ENCODE measurements at regions not wholly inside any gene's neighbourhood (a gene's known extent, or its start where the extent isn't known, plus 50 kb on each side); places are given as distances from the start of the nearest gene placed in this dataset.
A peak's percentile ranks its signal among the peaks of the same experiment; 100 is the strongest.

- Mint-ChIP-seq H3K4me3 (no peak overlapping the region), H3K9me3 (peaks cover 0 to 2% of the 10 kb centered on the region in 2 donors), H3K36me3 (no peaks in the 10 kb centered on the region), H3K27me3 (peaks cover 0 to 6% of the 10 kb centered on the region in 2 donors), H3K27ac (no peak overlapping the region), H3K4me1 (no peaks in the 10 kb centered on the region)
- no peak for DNase-seq
- no peak for ATAC-seq (replicated peaks)
These were observed 787.6 kb downstream of the BRD1 start for GRCh38 chr22:49040111-49040510.

- Mint-ChIP-seq H3K4me1 (no peaks in the 10 kb centered on the region), H3K9me3 (peaks cover 0 to 2% of the 10 kb centered on the region in 2 donors), H3K36me3 (no peaks in the 10 kb centered on the region), H3K27me3 (peaks cover 0 to 4% of the 10 kb centered on the region in 2 donors), H3K27ac (no peak overlapping the region), H3K4me3 (no peak overlapping the region)
- DNase-seq, result no peak
- no peak for ATAC-seq (replicated peaks)
These were observed 788.0 kb downstream of the BRD1 start for GRCh38 chr22:49039625-49040024.

- peaks cover 0 to 10% of the 10 kb centered on the region in 2 donors for H3K27me3 Mint-ChIP-seq
- no peak overlapping the region for H3K4me3 Mint-ChIP-seq
- no peaks in the 10 kb centered on the region for H3K36me3 Mint-ChIP-seq
- H3K4me1 Mint-ChIP-seq, result no peaks in the 10 kb centered on the region
- peaks cover 0 to 2% of the 10 kb centered on the region in 2 donors for H3K9me3 Mint-ChIP-seq
- DNase-seq, result no peak
- H3K27ac Mint-ChIP-seq, result no peak overlapping the region
- no peak for ATAC-seq (replicated peaks)
These were observed 789.9 kb downstream of the BRD1 start for GRCh38 chr22:49037701-49038245.

GRCh38 chr22:49036513-49036912 lies 791.2 kb downstream of the BRD1 start:
- H3K36me3 Mint-ChIP-seq, result no peaks in the 10 kb centered on the region
- no peak overlapping the region for H3K4me3 Mint-ChIP-seq
- no peak overlapping the region for H3K27ac Mint-ChIP-seq
- no peak for DNase-seq
- H3K9me3 Mint-ChIP-seq, result peaks cover 0 to 2% of the 10 kb centered on the region in 2 donors
- H3K4me1 Mint-ChIP-seq, result no peaks in the 10 kb centered on the region
- peaks cover 6 to 18% of the 10 kb centered on the region in 2 donors for H3K27me3 Mint-ChIP-seq
- no peak for ATAC-seq (replicated peaks)

- ATAC-seq (replicated peaks) (no peak), DNase-seq (no peak)
- Mint-ChIP-seq H3K4me1 (no peaks in the 10 kb centered on the region), H3K4me3 (no peak overlapping the region), H3K27me3 (peaks cover 6 to 21% of the 10 kb centered on the region in 2 donors), H3K36me3 (no peaks in the 10 kb centered on the region), H3K27ac (no peak overlapping the region), H3K9me3 (peaks cover 0 to 2% of the 10 kb centered on the region in 2 donors)
These were observed 791.7 kb downstream of the BRD1 start for GRCh38 chr22:49035818-49036457.

- Mint-ChIP-seq H3K9me3 (peaks cover 0 to 2% of the 10 kb centered on the region in 2 donors), H3K4me3 (no peak overlapping the region), H3K4me1 (no peaks in the 10 kb centered on the region), H3K27ac (no peak overlapping the region), H3K36me3 (no peaks in the 10 kb centered on the region), H3K27me3 (peaks cover 6 to 24% of the 10 kb centered on the region in 2 donors)
- DNase-seq (no peak), ATAC-seq (replicated peaks) (no peak)
These were observed 792.5 kb downstream of the BRD1 start for GRCh38 chr22:49034836-49035817.

- Mint-ChIP-seq H3K9me3 (peaks cover 0 to 2% of the 10 kb centered on the region in 2 donors), H3K27ac (no peak overlapping the region), H3K36me3 (peaks cover 0 to 2% of the 10 kb centered on the region in 2 donors), H3K4me3 (no peak overlapping the region), H3K4me1 (no peaks in the 10 kb centered on the region), H3K27me3 (peaks cover 6 to 24% of the 10 kb centered on the region in 2 donors)
- no peak for ATAC-seq (replicated peaks)
- DNase-seq, result no peak
These were observed 794.1 kb downstream of the BRD1 start for GRCh38 chr22:49033616-49034015.

GRCh38 chr22:49032821-49033220 lies 794.9 kb downstream of the BRD1 start:
- Mint-ChIP-seq H3K4me3 (no peak overlapping the region), H3K4me1 (no peaks in the 10 kb centered on the region), H3K9me3 (peaks cover 0 to 2% of the 10 kb centered on the region in 2 donors), H3K36me3 (peaks cover 0 to 2% of the 10 kb centered on the region in 2 donors), H3K27ac (no peak overlapping the region), H3K27me3 (peaks cover 6 to 24% of the 10 kb centered on the region in 2 donors)
- DNase-seq (no peak), ATAC-seq (replicated peaks) (no peak)

- Mint-ChIP-seq H3K4me3 (no peak overlapping the region), H3K36me3 (peaks cover 0 to 2% of the 10 kb centered on the region in 2 donors), H3K27me3 (peaks cover 12 to 31% of the 10 kb centered on the region in 2 donors), H3K9me3 (no peaks in the 10 kb centered on the region), H3K27ac (peak overlapping the region; percentile 44), H3K4me1 (no peaks in the 10 kb centered on the region)
- DNase-seq, result no peak
- no peak for ATAC-seq (replicated peaks)
These were observed 795.8 kb downstream of the BRD1 start for GRCh38 chr22:49031746-49032330.

GRCh38 chr22:49028111-49028510 lies 799.6 kb downstream of the BRD1 start:
- Mint-ChIP-seq H3K4me1 (no peaks in the 10 kb centered on the region), H3K9me3 (no peaks in the 10 kb centered on the region), H3K36me3 (peaks cover 0 to 2% of the 10 kb centered on the region in 2 donors), H3K27me3 (peaks cover 12 to 25% of the 10 kb centered on the region in 2 donors), H3K4me3 (no peak overlapping the region), H3K27ac (no peak overlapping the region)
- ATAC-seq (replicated peaks), result no peak
- no peak for DNase-seq

- no peak for DNase-seq
- Mint-ChIP-seq H3K4me1 (no peaks in the 10 kb centered on the region), H3K4me3 (no peak overlapping the region), H3K27ac (no peak overlapping the region), H3K27me3 (peaks cover 12 to 19% of the 10 kb centered on the region in 2 donors), H3K9me3 (no peaks in the 10 kb centered on the region), H3K36me3 (peaks cover 0 to 2% of the 10 kb centered on the region in 2 donors)
- no peak for ATAC-seq (replicated peaks)
These were observed 800.4 kb downstream of the BRD1 start for GRCh38 chr22:49027368-49027670.

- Mint-ChIP-seq H3K36me3 (peaks cover 0 to 2% of the 10 kb centered on the region in 2 donors), H3K4me3 (no peak overlapping the region), H3K9me3 (no peaks in the 10 kb centered on the region), H3K27me3 (peaks cover 8 to 15% of the 10 kb centered on the region in 2 donors), H3K27ac (no peak overlapping the region), H3K4me1 (no peaks in the 10 kb centered on the region)
- DNase-seq, result no peak
- ATAC-seq (replicated peaks), result peak; percentile 15 to 39
These were observed 800.9 kb downstream of the BRD1 start for GRCh38 chr22:49026494-49027367.

- no peak overlapping the region for H3K27ac Mint-ChIP-seq
- peaks cover 0 to 2% of the 10 kb centered on the region in 2 donors for H3K36me3 Mint-ChIP-seq
- no peak for ATAC-seq (replicated peaks)
- no peak for DNase-seq
- H3K4me1 Mint-ChIP-seq, result no peaks in the 10 kb centered on the region
- no peaks in the 10 kb centered on the region for H3K9me3 Mint-ChIP-seq
- H3K4me3 Mint-ChIP-seq, result no peak overlapping the region
- H3K27me3 Mint-ChIP-seq, result peaks cover 6 to 10% of the 10 kb centered on the region in 2 donors
These were observed 801.7 kb downstream of the BRD1 start for GRCh38 chr22:49025791-49026493.
